Thoracic aorta (tissue), 2 donors: ENCODE measurements at regions not wholly inside any gene's neighbourhood (a gene's known extent, or its start where the extent isn't known, plus 50 kb on each side); places are given as distances from the start of the nearest gene placed in this dataset.
A peak's percentile ranks its signal among the peaks of the same experiment; 100 is the strongest.

Experiments
- ATAC-seq: fragments of 150-250 bp; one replicate; pipeline ENCODE4 v1.8.0; 2017; ENCODE audit warnings: low read depth; ENCODE audit not compliant: insufficient number of reproducible peaks, low FRiP score
- DNase-seq: peaks from one replicate; pipeline ENCODE4 v3.0.0-alpha.2; 2020; ENCODE audit warnings: low spot score
- H3K27ac ChIP-seq, 2 donors: fragments of 200-600 bp; sonication (generic); 1 replicate in 1 of 2; 2 replicates in 1 of 2; pipeline ENCODE4 v1.5.1; 2016; ENCODE audit warnings: mild to moderate bottlenecking in 2 of 2, moderate library complexity in 2 of 2
- H3K27me3 ChIP-seq: fragments of 200-600 bp; sonication (generic); replicated peaks from 2 replicates; pipeline ENCODE4 v1.6.0; 2016; ENCODE audit warnings: mild to moderate bottlenecking; ENCODE audit not compliant: insufficient read depth
- H3K36me3 ChIP-seq: fragments of 200-600 bp; sonication (generic); one replicate; pipeline ENCODE4 v1.5.1; 2016
- H3K4me1 ChIP-seq, 2 donors: fragments of 200-600 bp; sonication (generic); 1 replicate in 1 of 2; 2 replicates in 1 of 2; pipeline versions ENCODE4 v1.5.1 to v1.6.0; 2016; ENCODE audit warnings: low read depth in 2 of 2, mild to moderate bottlenecking in 1 of 2; ENCODE audit not compliant: control insufficient read depth in 1 of 2
- H3K4me3 ChIP-seq: fragments of 200-600 bp; sonication (generic); 2 replicates; pipeline ENCODE4 v1.5.1; 2016; ENCODE audit warnings: mild to moderate bottlenecking
- H3K9me3 ChIP-seq: fragments of 200-600 bp; sonication (generic); 2 replicates; pipeline ENCODE4 v1.5.1; 2016
- CTCF ChIP-seq: fragments of 200-600 bp; sonication (generic); IDR thresholded peaks from one replicate; pipeline ENCODE4 v1.5.1; 2019; ENCODE audit warnings: antibody characterized with exemption

- Histone ChIP-seq H3K4me3 (no peak overlapping the region), H3K27me3 (no peaks in the 10 kb centered on the region), H3K27ac (no peak overlapping the region), H3K9me3 (peaks cover 8% of the 10 kb centered on the region), H3K4me1 (peaks cover 0 to 21% of the 10 kb centered on the region in 2 donors), H3K36me3 (no peaks in the 10 kb centered on the region)
- DNase-seq (no peak), ATAC-seq (no peak)
- no peak for TF ChIP-seq CTCF
Observed at GRCh38 chr7:152523916-152524315, 88.1 kb upstream of the KMT2C start.

- no peaks in the 10 kb centered on the region for H3K27me3 ChIP-seq
- H3K27ac ChIP-seq, result no peak overlapping the region
- DNase-seq (no peak), ATAC-seq (no peak)
- peak overlapping the region; percentile 51 for H3K4me3 ChIP-seq
- TF ChIP-seq CTCF, result no peak
- H3K4me1 ChIP-seq, result peaks cover 0 to 15% of the 10 kb centered on the region in 2 donors
- H3K9me3 ChIP-seq, result peaks cover 12% of the 10 kb centered on the region
- H3K36me3 ChIP-seq, result no peaks in the 10 kb centered on the region
Observed at GRCh38 chr7:152522571-152523067, 86.8 kb upstream of the KMT2C start.

- TF ChIP-seq CTCF, result no peak
- H3K27me3 ChIP-seq, result no peaks in the 10 kb centered on the region
- H3K36me3 ChIP-seq, result no peaks in the 10 kb centered on the region
- H3K4me3 ChIP-seq, result no peak overlapping the region
- DNase-seq (no peak), ATAC-seq (no peak)
- peaks cover 0 to 8% of the 10 kb centered on the region in 2 donors for H3K4me1 ChIP-seq
- no peak overlapping the region for H3K27ac ChIP-seq
- H3K9me3 ChIP-seq, result peaks cover 12% of the 10 kb centered on the region
Observed at GRCh38 chr7:152521420-152522337, 85.9 kb upstream of the KMT2C start.

GRCh38 chr7:152520861-152521302 is 85.1 kb upstream of the KMT2C start:
- H3K27me3 ChIP-seq, result no peaks in the 10 kb centered on the region
- H3K9me3 ChIP-seq, result peaks cover 12% of the 10 kb centered on the region
- H3K4me1 ChIP-seq, result peaks cover 0 to 8% of the 10 kb centered on the region in 2 donors
- no peak overlapping the region for H3K27ac ChIP-seq
- TF ChIP-seq CTCF, result no peak
- ATAC-seq (no peak), DNase-seq (no peak)
- H3K4me3 ChIP-seq, result no peak overlapping the region
- H3K36me3 ChIP-seq, result no peaks in the 10 kb centered on the region

- H3K27me3 ChIP-seq, result no peaks in the 10 kb centered on the region
- ATAC-seq (no peak), DNase-seq (no peak)
- H3K36me3 ChIP-seq, result no peaks in the 10 kb centered on the region
- peaks cover 0 to 8% of the 10 kb centered on the region in 2 donors for H3K4me1 ChIP-seq
- no peak overlapping the region for H3K4me3 ChIP-seq
- H3K27ac ChIP-seq, result no peak overlapping the region
- TF ChIP-seq CTCF, result no peak
- H3K9me3 ChIP-seq, result peaks cover 12% of the 10 kb centered on the region
Observed at GRCh38 chr7:152519290-152519689, 83.5 kb upstream of the KMT2C start.
